ENCODE measurements at regions not wholly inside any gene's neighbourhood (a gene's known extent, or its start where the extent isn't known, plus 50 kb on each side); places are given as distances from the start of the nearest gene placed in this dataset.

- no peak overlapping the region for H3K4ac ChIP-seq (ENCODE audit: low read depth in 1 of 2, low read length in 2 of 2)
These were observed 105.1 kb downstream of the SEC16B start for GRCh38 chr1:177864538-177865305.

GRCh38 chr1:177863796-177864195, 106.1 kb downstream of the SEC16B start:
- Histone ChIP-seq H2BK15ac (ENCODE audit: low read depth, poor library complexity, severe bottlenecking) (no peak overlapping the region), H2BK5ac (ENCODE audit: low read depth, low read length, poor library complexity, severe bottlenecking) (no peak overlapping the region), H3K4me1 (ENCODE audit: control insufficient read depth, insufficient read depth, low read depth, low read length) (no peaks in the 10 kb centered on the region), H3K9me3 (ENCODE audit: control insufficient read depth, low read length) (no peaks in the 10 kb centered on the region), H3K4me2 (ENCODE audit: low read length, poor library complexity, severe bottlenecking) (no peak overlapping the region), H2BK120ac (ENCODE audit: low read depth, low read length) (no peak overlapping the region), H2AK5ac (ENCODE audit: low read length, severe bottlenecking) (no peak overlapping the region), H4K91ac (ENCODE audit: low read length) (no peak overlapping the region), H3K14ac (ENCODE audit: low read length in 2 of 2) (no peak overlapping the region), H3K27me3 (ENCODE audit: control insufficient read depth in 1 of 2, insufficient read depth in 1 of 2, low read length in 2 of 2) (no peaks in the 10 kb centered on the region), H3K23ac (ENCODE audit: low read length in 2 of 2) (no peak overlapping the region), H3K9ac (ENCODE audit: low read length) (no peak overlapping the region), H3K18ac (ENCODE audit: low read depth in 1 of 2, low read length in 2 of 2) (no peak overlapping the region), H3K79me1 (replicated peaks; ENCODE audit: low read length, poor library complexity, severe bottlenecking) (no peaks in the 10 kb centered on the region), H2BK12ac (ENCODE audit: low read length in 2 of 2) (no peak overlapping the region), H3K27ac (ENCODE audit: low read length, poor library complexity, severe bottlenecking) (no peak overlapping the region), H3K36me3 (ENCODE audit: control insufficient read depth in 1 of 2, insufficient read depth in 2 of 2, low read depth in 1 of 2, low read length in 2 of 2) (no peaks in the 10 kb centered on the region), H2AFZ (ENCODE audit: low read depth, low read length) (no peak overlapping the region), H4K8ac (ENCODE audit: low read length) (no peak overlapping the region), H3K4ac (ENCODE audit: low read depth in 1 of 2, low read length in 2 of 2) (no peak overlapping the region), H3K4me3 (ENCODE audit: insufficient read depth in 1 of 2, low read depth in 1 of 2, low read length in 2 of 2) (no peak overlapping the region)
- no peak for DNase-seq
- 85% methylated on average over 4 of the region's 4 CpGs for WGBS

More at GRCh38 chr1:177864538-177865305, 105.1 kb downstream of the SEC16B start:
- no peak overlapping the region for H3K9ac ChIP-seq (ENCODE audit: low read length)
- H3K9me3 ChIP-seq (ENCODE audit: control insufficient read depth, low read length), result no peaks in the 10 kb centered on the region
- H3K27me3 ChIP-seq (ENCODE audit: control insufficient read depth in 1 of 2, insufficient read depth in 1 of 2, low read length in 2 of 2), result no peaks in the 10 kb centered on the region
- H2AK5ac ChIP-seq (ENCODE audit: low read length, severe bottlenecking), result no peak overlapping the region
- H3K4me3 ChIP-seq (ENCODE audit: insufficient read depth in 1 of 2, low read depth in 1 of 2, low read length in 2 of 2), result no peak overlapping the region
- H2BK120ac ChIP-seq (ENCODE audit: low read depth, low read length), result no peak overlapping the region
- H3K4me1 ChIP-seq (ENCODE audit: control insufficient read depth, insufficient read depth, low read depth, low read length), result no peaks in the 10 kb centered on the region
- H4K8ac ChIP-seq (ENCODE audit: low read length), result no peak overlapping the region
- no peak overlapping the region for H3K27ac ChIP-seq (ENCODE audit: low read length, poor library complexity, severe bottlenecking)
- no peak overlapping the region for H3K23ac ChIP-seq (ENCODE audit: low read length in 2 of 2)
- H4K91ac ChIP-seq (ENCODE audit: low read length), result no peak overlapping the region
- no peak overlapping the region for H2AFZ ChIP-seq (ENCODE audit: low read depth, low read length)
- no peak overlapping the region for H3K18ac ChIP-seq (ENCODE audit: low read depth in 1 of 2, low read length in 2 of 2)
- no peak overlapping the region for H3K14ac ChIP-seq (ENCODE audit: low read length in 2 of 2)
- H2BK12ac ChIP-seq (ENCODE audit: low read length in 2 of 2), result no peak overlapping the region
- H2BK15ac ChIP-seq (ENCODE audit: low read depth, poor library complexity, severe bottlenecking), result no peak overlapping the region
- no peak overlapping the region for H2BK5ac ChIP-seq (ENCODE audit: low read depth, low read length, poor library complexity, severe bottlenecking)
- DNase-seq, result no peak
- H3K79me1 ChIP-seq (replicated peaks; ENCODE audit: low read length, poor library complexity, severe bottlenecking), result no peaks in the 10 kb centered on the region
- H3K4me2 ChIP-seq (ENCODE audit: low read length, poor library complexity, severe bottlenecking), result no peak overlapping the region
- no peaks in the 10 kb centered on the region for H3K36me3 ChIP-seq (ENCODE audit: control insufficient read depth in 1 of 2, insufficient read depth in 2 of 2, low read depth in 1 of 2, low read length in 2 of 2)
- WGBS, result no CpG with 5 or more reads among the region's 2 CpGs

- H3K27me3 ChIP-seq (ENCODE audit: control insufficient read depth in 1 of 2, insufficient read depth in 1 of 2, low read length in 2 of 2), result no peaks in the 10 kb centered on the region
- H3K4me2 ChIP-seq (ENCODE audit: low read length, poor library complexity, severe bottlenecking), result no peak overlapping the region
- H2BK120ac ChIP-seq (ENCODE audit: low read depth, low read length), result no peak overlapping the region
- no peak overlapping the region for H2AFZ ChIP-seq (ENCODE audit: low read depth, low read length)
- no peaks in the 10 kb centered on the region for H3K79me1 ChIP-seq (replicated peaks; ENCODE audit: low read length, poor library complexity, severe bottlenecking)
- H3K4me1 ChIP-seq (ENCODE audit: control insufficient read depth, insufficient read depth, low read depth, low read length), result no peaks in the 10 kb centered on the region
- DNase-seq, result no peak
- no peaks in the 10 kb centered on the region for H3K9me3 ChIP-seq (ENCODE audit: control insufficient read depth, low read length)
- no peak overlapping the region for H4K8ac ChIP-seq (ENCODE audit: low read length)
- H2BK15ac ChIP-seq (ENCODE audit: low read depth, poor library complexity, severe bottlenecking), result no peak overlapping the region
- WGBS, result no CpG with 5 or more reads among the region's 2 CpGs
- no peak overlapping the region for H3K9ac ChIP-seq (ENCODE audit: low read length)
- H3K36me3 ChIP-seq (ENCODE audit: control insufficient read depth in 1 of 2, insufficient read depth in 2 of 2, low read depth in 1 of 2, low read length in 2 of 2), result no peaks in the 10 kb centered on the region
- no peak overlapping the region for H3K23ac ChIP-seq (ENCODE audit: low read length in 2 of 2)
- H2BK5ac ChIP-seq (ENCODE audit: low read depth, low read length, poor library complexity, severe bottlenecking), result no peak overlapping the region
- H3K27ac ChIP-seq (ENCODE audit: low read length, poor library complexity, severe bottlenecking), result no peak overlapping the region
- H3K18ac ChIP-seq (ENCODE audit: low read depth in 1 of 2, low read length in 2 of 2), result no peak overlapping the region
- no peak overlapping the region for H2AK5ac ChIP-seq (ENCODE audit: low read length, severe bottlenecking)
- H3K14ac ChIP-seq (ENCODE audit: low read length in 2 of 2), result no peak overlapping the region
- H3K4me3 ChIP-seq (ENCODE audit: insufficient read depth in 1 of 2, low read depth in 1 of 2, low read length in 2 of 2), result no peak overlapping the region
- H4K91ac ChIP-seq (ENCODE audit: low read length), result no peak overlapping the region
- H2BK12ac ChIP-seq (ENCODE audit: low read length in 2 of 2), result no peak overlapping the region
- no peak overlapping the region for H3K4ac ChIP-seq (ENCODE audit: low read depth in 1 of 2, low read length in 2 of 2)
These were observed 106.9 kb downstream of the SEC16B start for GRCh38 chr1:177862916-177863315.

GRCh38 chr1:177859572-177859971, 110.3 kb downstream of the SEC16B start:
- H2BK120ac ChIP-seq (ENCODE audit: low read depth, low read length), result no peak overlapping the region
- no peak overlapping the region for H4K91ac ChIP-seq (ENCODE audit: low read length)
- no peak overlapping the region for H2BK5ac ChIP-seq (ENCODE audit: low read depth, low read length, poor library complexity, severe bottlenecking)
- H3K27me3 ChIP-seq (ENCODE audit: control insufficient read depth in 1 of 2, insufficient read depth in 1 of 2, low read length in 2 of 2), result peaks cover 0 to 5% of the 10 kb centered on the region in 2 experiments
- H2BK15ac ChIP-seq (ENCODE audit: low read depth, poor library complexity, severe bottlenecking), result no peak overlapping the region
- no peak overlapping the region for H3K23ac ChIP-seq (ENCODE audit: low read length in 2 of 2)
- no peak overlapping the region for H3K4ac ChIP-seq (ENCODE audit: low read depth in 1 of 2, low read length in 2 of 2)
- H3K14ac ChIP-seq (ENCODE audit: low read length in 2 of 2), result no peak overlapping the region
- no peaks in the 10 kb centered on the region for H3K36me3 ChIP-seq (ENCODE audit: control insufficient read depth in 1 of 2, insufficient read depth in 2 of 2, low read depth in 1 of 2, low read length in 2 of 2)
- DNase-seq, result no peak
- no peak overlapping the region for H3K9ac ChIP-seq (ENCODE audit: low read length)
- H3K9me3 ChIP-seq (ENCODE audit: control insufficient read depth, low read length), result no peaks in the 10 kb centered on the region
- no peaks in the 10 kb centered on the region for H3K79me1 ChIP-seq (replicated peaks; ENCODE audit: low read length, poor library complexity, severe bottlenecking)
- H3K4me2 ChIP-seq (ENCODE audit: low read length, poor library complexity, severe bottlenecking), result no peak overlapping the region
- no peaks in the 10 kb centered on the region for H3K4me1 ChIP-seq (ENCODE audit: control insufficient read depth, insufficient read depth, low read depth, low read length)
- no peak overlapping the region for H4K8ac ChIP-seq (ENCODE audit: low read length)
- no peak overlapping the region for H3K27ac ChIP-seq (ENCODE audit: low read length, poor library complexity, severe bottlenecking)
- no peak overlapping the region for H2AFZ ChIP-seq (ENCODE audit: low read depth, low read length)
- H2AK5ac ChIP-seq (ENCODE audit: low read length, severe bottlenecking), result no peak overlapping the region
- H3K4me3 ChIP-seq (ENCODE audit: insufficient read depth in 1 of 2, low read depth in 1 of 2, low read length in 2 of 2), result no peak overlapping the region
- no peak overlapping the region for H2BK12ac ChIP-seq (ENCODE audit: low read length in 2 of 2)
- WGBS, result 42% methylated on average over 2 of the region's 2 CpGs
- H3K18ac ChIP-seq (ENCODE audit: low read depth in 1 of 2, low read length in 2 of 2), result no peak overlapping the region

Measured in mesenchymal stem cell (in vitro differentiated cells and primary cell).